ENCODE measurements at regions not wholly inside any gene's neighbourhood (a gene's known extent, or its start where the extent isn't known, plus 50 kb on each side); places are given as distances from the start of the nearest gene placed in this dataset.

GRCh38 chr13:99043831-99044231, 66.0 kb upstream of the DOCK9 start (continued):
- TF ChIP-seq, protein P1, sequence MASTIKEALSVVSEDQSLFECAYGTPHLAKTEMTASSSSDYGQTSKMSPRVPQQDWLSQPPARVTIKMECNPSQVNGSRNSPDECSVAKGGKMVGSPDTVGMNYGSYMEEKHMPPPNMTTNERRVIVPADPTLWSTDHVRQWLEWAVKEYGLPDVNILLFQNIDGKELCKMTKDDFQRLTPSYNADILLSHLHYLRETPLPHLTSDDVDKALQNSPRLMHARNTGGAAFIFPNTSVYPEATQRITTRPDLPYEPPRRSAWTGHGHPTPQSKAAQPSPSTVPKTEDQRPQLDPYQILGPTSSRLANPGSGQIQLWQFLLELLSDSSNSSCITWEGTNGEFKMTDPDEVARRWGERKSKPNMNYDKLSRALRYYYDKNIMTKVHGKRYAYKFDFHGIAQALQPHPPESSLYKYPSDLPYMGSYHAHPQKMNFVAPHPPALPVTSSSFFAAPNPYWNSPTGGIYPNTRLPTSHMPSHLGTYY (CRISPR knock-in tag; IDR thresholded peaks at IDR 0.05), result no peak
- TF ChIP-seq ZNF317 (CRISPR knock-in tag; IDR thresholded peaks at IDR 0.05; ENCODE audit: borderline replicate concordance, low read depth), result no peak
- TF ChIP-seq E2F5 (CRISPR knock-in tag; IDR thresholded peaks at IDR 0.05), result no peak
- no peak for TF ChIP-seq ZNF423 (CRISPR knock-in tag; IDR thresholded peaks at IDR 0.05)

DNA sequence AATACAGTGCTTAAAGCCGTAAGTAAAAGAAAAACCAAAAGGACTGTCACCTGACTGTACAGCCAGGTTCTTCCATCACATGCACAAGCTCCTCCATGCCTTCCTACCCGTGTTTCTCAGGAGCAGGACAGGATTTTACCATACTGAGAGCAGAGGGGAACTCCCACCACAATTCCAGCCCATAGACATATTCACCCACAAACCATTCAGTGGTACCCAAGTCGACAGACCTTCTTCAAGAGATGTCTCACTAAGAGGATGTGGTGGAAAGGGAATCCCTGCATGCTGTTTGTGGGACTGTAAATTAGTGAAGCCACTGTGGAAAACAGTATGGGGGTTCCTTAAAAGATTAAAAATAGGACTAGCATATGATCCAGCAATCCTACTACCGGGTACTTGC, 66.9 kb upstream of the DOCK9 start:
- CTCF ChIA-PET, result interaction anchor here (1.0 kb wide), 1 partner anchor 11 kb away, joined by 3 read pairs; no protein-coding TSS in a partner anchor
- peaks cover 4% of the 10 kb centered on the region for H3K4me1 Mint-ChIP-seq

GRCh38 chr13:99045396-99045795, 67.5 kb upstream of the DOCK9 start:
- Mint-ChIP-seq H3K4me3 (no peak overlapping the region), H3K27ac (no peak overlapping the region)
- POLR2A ChIA-PET, result interaction anchor here (0.7 kb wide), 1 partner anchor 420 kb away, joined by 4 read pairs; no protein-coding TSS in a partner anchor

More for the DNA sequence above, 66.9 kb upstream of the DOCK9 start:
- TF ChIP-seq, protein P2, sequence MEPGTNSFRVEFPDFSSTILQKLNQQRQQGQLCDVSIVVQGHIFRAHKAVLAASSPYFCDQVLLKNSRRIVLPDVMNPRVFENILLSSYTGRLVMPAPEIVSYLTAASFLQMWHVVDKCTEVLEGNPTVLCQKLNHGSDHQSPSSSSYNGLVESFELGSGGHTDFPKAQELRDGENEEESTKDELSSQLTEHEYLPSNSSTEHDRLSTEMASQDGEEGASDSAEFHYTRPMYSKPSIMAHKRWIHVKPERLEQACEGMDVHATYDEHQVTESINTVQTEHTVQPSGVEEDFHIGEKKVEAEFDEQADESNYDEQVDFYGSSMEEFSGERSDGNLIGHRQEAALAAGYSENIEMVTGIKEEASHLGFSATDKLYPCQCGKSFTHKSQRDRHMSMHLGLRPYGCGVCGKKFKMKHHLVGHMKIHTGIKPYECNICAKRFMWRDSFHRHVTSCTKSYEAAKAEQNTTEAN (CRISPR knock-in tag; IDR thresholded peaks at IDR 0.05), result no peak
- TF ChIP-seq MXD4 (CRISPR knock-in tag; IDR thresholded peaks at IDR 0.05; ENCODE audit: borderline replicate concordance), result no peak
- TF ChIP-seq, protein P3, sequence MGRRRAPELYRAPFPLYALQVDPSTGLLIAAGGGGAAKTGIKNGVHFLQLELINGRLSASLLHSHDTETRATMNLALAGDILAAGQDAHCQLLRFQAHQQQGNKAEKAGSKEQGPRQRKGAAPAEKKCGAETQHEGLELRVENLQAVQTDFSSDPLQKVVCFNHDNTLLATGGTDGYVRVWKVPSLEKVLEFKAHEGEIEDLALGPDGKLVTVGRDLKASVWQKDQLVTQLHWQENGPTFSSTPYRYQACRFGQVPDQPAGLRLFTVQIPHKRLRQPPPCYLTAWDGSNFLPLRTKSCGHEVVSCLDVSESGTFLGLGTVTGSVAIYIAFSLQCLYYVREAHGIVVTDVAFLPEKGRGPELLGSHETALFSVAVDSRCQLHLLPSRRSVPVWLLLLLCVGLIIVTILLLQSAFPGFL (CRISPR knock-in tag; IDR thresholded peaks at IDR 0.05; ENCODE audit: borderline replicate concordance), result no peak
- TF ChIP-seq ZNF416 (CRISPR knock-in tag; IDR thresholded peaks at IDR 0.05), result no peak
- TF ChIP-seq, protein P4, sequence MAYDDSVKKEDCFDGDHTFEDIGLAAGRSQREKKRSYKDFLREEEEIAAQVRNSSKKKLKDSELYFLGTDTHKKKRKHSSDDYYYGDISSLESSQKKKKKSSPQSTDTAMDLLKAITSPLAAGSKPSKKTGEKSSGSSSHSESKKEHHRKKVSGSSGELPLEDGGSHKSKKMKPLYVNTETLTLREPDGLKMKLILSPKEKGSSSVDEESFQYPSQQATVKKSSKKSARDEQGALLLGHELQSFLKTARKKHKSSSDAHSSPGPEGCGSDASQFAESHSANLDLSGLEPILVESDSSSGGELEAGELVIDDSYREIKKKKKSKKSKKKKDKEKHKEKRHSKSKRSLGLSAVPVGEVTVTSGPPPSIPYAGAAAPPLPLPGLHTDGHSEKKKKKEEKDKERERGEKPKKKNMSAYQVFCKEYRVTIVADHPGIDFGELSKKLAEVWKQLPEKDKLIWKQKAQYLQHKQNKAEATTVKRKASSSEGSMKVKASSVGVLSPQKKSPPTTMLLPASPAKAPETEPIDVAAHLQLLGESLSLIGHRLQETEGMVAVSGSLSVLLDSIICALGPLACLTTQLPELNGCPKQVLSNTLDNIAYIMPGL (CRISPR knock-in tag; IDR thresholded peaks at IDR 0.05), result no peak
- TF ChIP-seq, protein P5, sequence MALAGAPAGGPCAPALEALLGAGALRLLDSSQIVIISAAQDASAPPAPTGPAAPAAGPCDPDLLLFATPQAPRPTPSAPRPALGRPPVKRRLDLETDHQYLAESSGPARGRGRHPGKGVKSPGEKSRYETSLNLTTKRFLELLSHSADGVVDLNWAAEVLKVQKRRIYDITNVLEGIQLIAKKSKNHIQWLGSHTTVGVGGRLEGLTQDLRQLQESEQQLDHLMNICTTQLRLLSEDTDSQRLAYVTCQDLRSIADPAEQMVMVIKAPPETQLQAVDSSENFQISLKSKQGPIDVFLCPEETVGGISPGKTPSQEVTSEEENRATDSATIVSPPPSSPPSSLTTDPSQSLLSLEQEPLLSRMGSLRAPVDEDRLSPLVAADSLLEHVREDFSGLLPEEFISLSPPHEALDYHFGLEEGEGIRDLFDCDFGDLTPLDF (CRISPR knock-in tag; IDR thresholded peaks at IDR 0.05), result no peak
- no peak overlapping the region for H3K27ac Mint-ChIP-seq
- no peaks in the 10 kb centered on the region for H3K9me3 Mint-ChIP-seq
- POLR2A ChIA-PET, result no interaction called here
- no peak overlapping the region for H3K4me3 Mint-ChIP-seq
- ATAC-seq, result no peak
- no peaks in the 10 kb centered on the region for H3K27me3 Mint-ChIP-seq (ENCODE audit: low read depth)
- H3K36me3 Mint-ChIP-seq, result no peaks in the 10 kb centered on the region
- DNase-seq (ENCODE audit: low spot score), result no peak

GRCh38 chr13:99046851-99047250, 69.0 kb upstream of the DOCK9 start:
- CTCF ChIA-PET, result no interaction called here
- Mint-ChIP-seq H3K27ac (no peak overlapping the region), H3K4me1 (peaks cover 19% of the 10 kb centered on the region), H3K4me3 (no peak overlapping the region), H3K36me3 (no peaks in the 10 kb centered on the region), H3K9me3 (no peaks in the 10 kb centered on the region), H3K27me3 (ENCODE audit: low read depth) (no peaks in the 10 kb centered on the region)
- DNase-seq (ENCODE audit: low spot score) (no peak), ATAC-seq (no peak)
- POLR2A ChIA-PET, result no interaction called here
- TF ChIP-seq PRRX2 (CRISPR knock-in tag; IDR thresholded peaks at IDR 0.05) (no peak), GTF2I (CRISPR knock-in tag; conservative IDR thresholded peaks at IDR 0.05) (no peak), CTCF (IDR thresholded peaks at IDR 0.05) (no peak), ZNF219 (CRISPR knock-in tag; IDR thresholded peaks at IDR 0.05; ENCODE audit: borderline replicate concordance) (no peak), OVOL2 (CRISPR knock-in tag; IDR thresholded peaks at IDR 0.05; ENCODE audit: borderline replicate concordance) (no peak), ZNF425 (CRISPR knock-in tag; conservative IDR thresholded peaks at IDR 0.05) (no peak), EMX1 (CRISPR knock-in tag; IDR thresholded peaks at IDR 0.05) (no peak)

More at GRCh38 chr13:99045396-99045795, 67.5 kb upstream of the DOCK9 start:
- TF ChIP-seq ESRRA (CRISPR knock-in tag; IDR thresholded peaks at IDR 0.05; ENCODE audit: borderline replicate concordance) (no peak), KAT7 (CRISPR knock-in tag; IDR thresholded peaks at IDR 0.05; ENCODE audit: borderline replicate concordance) (no peak), ZNF263 (CRISPR knock-in tag; IDR thresholded peaks at IDR 0.05; ENCODE audit: low read depth) (no peak)
- Mint-ChIP-seq H3K9me3 (no peaks in the 10 kb centered on the region), H3K27me3 (ENCODE audit: low read depth) (no peaks in the 10 kb centered on the region), H3K4me1 (peaks cover 6% of the 10 kb centered on the region), H3K36me3 (no peaks in the 10 kb centered on the region)
- CTCF ChIA-PET, result interaction anchor here (1.0 kb wide), 1 partner anchor 11 kb away, joined by 3 read pairs; no protein-coding TSS in a partner anchor
- ATAC-seq, result no peak
- no peak for DNase-seq (ENCODE audit: low spot score)

All from WTC11 (cell line).